Fibroblast of skin of abdomen (primary cell): ENCODE measurements at regions not wholly inside any gene's neighbourhood (a gene's known extent, or its start where the extent isn't known, plus 50 kb on each side); places are given as distances from the start of the nearest gene placed in this dataset.
A peak's percentile ranks its signal among the peaks of the same experiment; 100 is the strongest.

Source experiments
- DNase-seq: peaks from one replicate; pipeline ENCODE4 v3.0.0-alpha.2; 2013

- DNase-seq = peak; percentile 42
Measured at GRCh38 chr3:117084739-117085270, 375.2 kb downstream of the TUSC7 start.

- no peak for DNase-seq
Measured at GRCh38 chr3:117091676-117092075, 382.1 kb downstream of the TUSC7 start.

GRCh38 chr3:117096549-117096948, 387.0 kb downstream of the TUSC7 start:
- no peak for DNase-seq

- peak; percentile 84 for DNase-seq
Measured at GRCh38 chr3:117097351-117097750, 387.8 kb downstream of the TUSC7 start.

GRCh38 chr3:117101697-117102096, 392.1 kb downstream of the TUSC7 start:
- DNase-seq = peak; percentile 19

GRCh38 chr3:117102426-117102825, 392.8 kb downstream of the TUSC7 start:
- peak; percentile 60 for DNase-seq

- DNase-seq = no peak
Measured at GRCh38 chr3:117103675-117104074, 394.1 kb downstream of the TUSC7 start.

- peak; percentile 37 for DNase-seq
Measured at GRCh38 chr3:117104381-117104780, 394.8 kb downstream of the TUSC7 start.

GRCh38 chr3:117104792-117105191, 395.2 kb downstream of the TUSC7 start:
- peak; percentile 70 for DNase-seq

- peak; percentile 93 for DNase-seq
Measured at GRCh38 chr3:117105686-117106085, 396.1 kb downstream of the TUSC7 start.

GRCh38 chr3:117106396-117106795, 396.8 kb downstream of the TUSC7 start:
- no peak for DNase-seq

GRCh38 chr3:117107946-117108345, 398.4 kb downstream of the TUSC7 start:
- no peak for DNase-seq

GRCh38 chr3:117109178-117109577, 399.6 kb downstream of the TUSC7 start:
- DNase-seq = no peak

GRCh38 chr3:117114517-117115265, 405.1 kb downstream of the TUSC7 start:
- peak; percentile 61 for DNase-seq

GRCh38 chr3:117117188-117117936, 407.8 kb downstream of the TUSC7 start:
- DNase-seq = no peak

- DNase-seq = peak; percentile 48
Measured at GRCh38 chr3:117118604-117119003, 409.0 kb downstream of the TUSC7 start.

GRCh38 chr3:117120014-117120413, 410.4 kb downstream of the TUSC7 start:
- no peak for DNase-seq

GRCh38 chr3:117122609-117123008, 413.0 kb downstream of the TUSC7 start:
- no peak for DNase-seq

GRCh38 chr3:117126460-117126859, 416.9 kb downstream of the TUSC7 start:
- no peak for DNase-seq

- DNase-seq = no peak
Measured at GRCh38 chr3:117126946-117127546, 417.5 kb downstream of the TUSC7 start.

GRCh38 chr3:117128133-117128532, 418.6 kb downstream of the TUSC7 start:
- no peak for DNase-seq

GRCh38 chr3:117128872-117129271, 419.3 kb downstream of the TUSC7 start:
- DNase-seq = peak; percentile 15

- peak; percentile 11 for DNase-seq
Measured at GRCh38 chr3:117129516-117129915, 419.9 kb downstream of the TUSC7 start.
